Dermis blood vessel endothelial cell (primary cell): ENCODE measurements at regions not wholly inside any gene's neighbourhood (a gene's known extent, or its start where the extent isn't known, plus 50 kb on each side); places are given as distances from the start of the nearest gene placed in this dataset.

ENCODE experiments used
- DNase-seq: peaks from one replicate; pipeline ENCODE4 v3.0.0; 2010

- no peak for DNase-seq
These were observed 128.4 kb upstream of the AP1S2 start for GRCh38 chrX:15983034-15983433.

- DNase-seq, result peak; percentile 5
These were observed 123.0 kb upstream of the AP1S2 start for GRCh38 chrX:15977644-15978043.

GRCh38 chrX:15976396-15976795, 121.8 kb upstream of the AP1S2 start:
- no peak for DNase-seq

GRCh38 chrX:15973946-15974345, 119.3 kb upstream of the AP1S2 start:
- DNase-seq, result no peak

- DNase-seq, result peak; percentile 60
These were observed 118.7 kb upstream of the AP1S2 start for GRCh38 chrX:15973299-15973698.

- no peak for DNase-seq
These were observed 117.1 kb upstream of the AP1S2 start for GRCh38 chrX:15971696-15972095.

- no peak for DNase-seq
These were observed 109.2 kb upstream of the AP1S2 start for GRCh38 chrX:15963858-15964257.

- no peak for DNase-seq
These were observed 105.6 kb upstream of the AP1S2 start for GRCh38 chrX:15960237-15960636.

GRCh38 chrX:15956681-15957080, 102.1 kb upstream of the AP1S2 start:
- DNase-seq, result peak; percentile 53

GRCh38 chrX:15953801-15954200, 99.2 kb upstream of the AP1S2 start:
- no peak for DNase-seq

GRCh38 chrX:15952212-15952611, 97.6 kb upstream of the AP1S2 start:
- DNase-seq, result no peak

GRCh38 chrX:15948318-15948660, 93.7 kb upstream of the AP1S2 start:
- DNase-seq, result no peak

GRCh38 chrX:15947648-15948317, 93.2 kb upstream of the AP1S2 start:
- DNase-seq, result peak; percentile 52

- DNase-seq, result no peak
These were observed 92.4 kb upstream of the AP1S2 start for GRCh38 chrX:15946783-15947580.

GRCh38 chrX:15943391-15943790, 88.8 kb upstream of the AP1S2 start:
- no peak for DNase-seq

- DNase-seq, result no peak
These were observed 87.7 kb upstream of the AP1S2 start for GRCh38 chrX:15942307-15942706.

GRCh38 chrX:15939737-15940136, 85.1 kb upstream of the AP1S2 start:
- no peak for DNase-seq

- no peak for DNase-seq
These were observed 83.5 kb upstream of the AP1S2 start for GRCh38 chrX:15938072-15938471.

GRCh38 chrX:15931362-15931761, 76.7 kb upstream of the AP1S2 start:
- DNase-seq, result no peak

GRCh38 chrX:15930585-15930984, 76.0 kb upstream of the AP1S2 start:
- DNase-seq, result peak; percentile 57

- DNase-seq, result no peak
These were observed 74.6 kb upstream of the AP1S2 start for GRCh38 chrX:15929194-15929593.

- DNase-seq, result no peak
These were observed 72.0 kb upstream of the AP1S2 start for GRCh38 chrX:15926622-15927021.

GRCh38 chrX:15918003-15918402, 63.4 kb upstream of the AP1S2 start:
- DNase-seq, result no peak

- peak; percentile 76 for DNase-seq
These were observed 62.1 kb upstream of the AP1S2 start for GRCh38 chrX:15916704-15917084.
